Renal pelvis (tissue), 1 donor: ENCODE measurements at regions not wholly inside any gene's neighbourhood (a gene's known extent, or its start where the extent isn't known, plus 50 kb on each side); places are given as distances from the start of the nearest gene placed in this dataset.

Experiments used
- DNase-seq: peaks from one replicate; pipeline ENCODE4 v3.0.0-alpha.2; 2013

DNA sequence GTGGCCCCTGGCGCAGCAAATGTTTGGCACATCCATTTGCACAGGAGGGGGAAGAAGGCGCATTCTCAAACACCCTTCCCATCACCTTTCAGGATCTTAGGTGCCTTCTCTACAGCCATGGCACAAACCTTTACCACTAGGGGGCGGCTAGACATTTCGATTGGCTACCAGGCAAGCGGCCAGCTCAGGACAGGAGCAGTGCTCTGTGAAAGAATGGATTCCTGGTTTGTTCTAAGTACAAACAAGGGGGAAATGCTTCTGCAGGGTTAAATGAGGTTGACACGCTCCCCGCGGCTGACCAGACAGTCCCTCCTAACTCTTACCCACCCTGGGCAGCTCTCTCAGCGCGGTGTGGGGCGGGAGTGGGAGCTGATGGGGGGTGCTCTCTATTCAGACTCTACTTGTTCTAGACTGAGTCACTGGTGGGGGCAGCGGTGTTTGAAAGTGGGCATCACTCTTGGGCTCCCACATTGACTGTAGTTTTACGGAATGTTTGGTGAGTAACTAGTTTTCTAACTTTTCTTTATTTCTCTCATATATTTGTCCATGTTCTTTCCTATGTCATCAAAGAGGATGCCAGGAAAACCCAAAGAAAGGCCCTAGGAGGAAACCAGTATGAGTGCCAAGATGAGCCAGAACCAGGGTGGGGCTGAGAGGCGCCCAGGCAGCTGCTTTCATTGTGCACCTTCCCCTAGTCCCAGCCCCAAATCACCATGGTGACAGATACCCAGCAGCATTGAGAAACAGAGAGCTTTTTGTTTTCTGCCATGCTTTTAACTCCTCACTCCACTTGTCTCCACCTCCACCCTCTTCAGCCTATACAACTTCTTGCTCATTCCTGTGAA, 61.4 kb upstream of the GPR158 start:
- DNase-seq, result peak; percentile 78

- DNase-seq, result no peak
Measured at GRCh38 chr10:25114036-25114411, 60.8 kb upstream of the GPR158 start.

DNA sequence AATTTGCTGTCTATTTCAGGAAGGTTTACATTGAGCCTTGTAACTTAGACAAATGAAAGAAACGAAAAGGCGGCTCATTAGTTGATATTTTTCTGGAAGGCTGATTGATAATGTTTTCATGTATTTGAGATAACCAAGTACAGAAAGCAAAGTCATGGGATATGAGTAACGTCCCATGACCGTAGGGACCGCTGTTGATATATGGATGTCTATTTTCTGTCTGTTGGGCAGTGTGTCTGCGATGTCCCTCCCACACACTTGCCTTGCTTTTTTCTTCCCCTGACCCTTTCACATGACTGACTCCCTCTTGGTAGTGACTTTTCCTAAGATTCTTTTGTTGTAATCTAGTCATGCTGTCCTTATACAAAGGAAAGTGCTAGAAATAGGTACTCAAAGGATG, 57.0 kb upstream of the GPR158 start:
- DNase-seq, result no peak

- no peak for DNase-seq
Measured at GRCh38 chr10:25120188-25120587, 54.6 kb upstream of the GPR158 start.
